Kidney (tissue), 13 donors: ENCODE measurements at regions not wholly inside any gene's neighbourhood (a gene's known extent, or its start where the extent isn't known, plus 50 kb on each side); places are given as distances from the start of the nearest gene placed in this dataset.

ENCODE experiments used
- DNase-seq, 5 donors: peaks; one replicate each; pipeline ENCODE4 v3.0.0-alpha.2; 2013 to 2020
- FAIRE-seq: peaks from 2 replicates; lab custom pipeline; 2012; peaks lifted over from hg19 to GRCh38; lab: Jason Lieb, UNC
- H3K27ac ChIP-seq, 2 donors: one replicate each; pipeline ENCODE4 v1.7.0; 2013; ENCODE audit warnings: low read depth in 2 of 2, low read length in 2 of 2, inconsistent platforms in 1 of 2
- H3K27me3 ChIP-seq: one replicate; pipeline ENCODE4 v1.7.1; 2013; ENCODE audit warnings: low read length, inconsistent platforms; ENCODE audit not compliant: control insufficient read depth, insufficient read depth
- H3K36me3 ChIP-seq, 3 donors: one replicate each; pipeline versions ENCODE4 v1.7.0 to v1.7.1; 2013; ENCODE audit warnings: low read length in 3 of 3, control low read depth in 1 of 3, inconsistent platforms in 1 of 3; ENCODE audit not compliant: insufficient read depth in 3 of 3, control insufficient read depth in 2 of 3
- H3K4me1 ChIP-seq, 3 donors: one replicate each; pipeline versions ENCODE4 v1.7.0 to v1.7.1; 2013; ENCODE audit warnings: low read length in 3 of 3, inconsistent platforms in 1 of 3, low read depth in 1 of 3; ENCODE audit not compliant: control insufficient read depth in 2 of 3, insufficient read depth in 2 of 3
- H3K4me3 ChIP-seq, 3 donors: one replicate each; pipeline versions ENCODE4 v1.7.0 to v1.8.1; 2013; ENCODE audit warnings: low read length in 3 of 3, control low read depth in 1 of 3, inconsistent platforms in 1 of 3
- H3K9ac ChIP-seq, 3 donors: one replicate each; pipeline versions ENCODE4 v1.7.0 to v1.7.1; 2013; ENCODE audit warnings: low read length in 3 of 3, control low read depth in 1 of 3, inconsistent platforms in 1 of 3
- H3K9me3 ChIP-seq, 3 donors: one replicate each; pipeline versions ENCODE4 v1.7.0 to v1.7.1; 2013; ENCODE audit warnings: low read length in 3 of 3, control low read depth in 1 of 3, inconsistent platforms in 1 of 3; ENCODE audit not compliant: control insufficient read depth in 2 of 3, insufficient read depth in 1 of 3
- intact Hi-C: fragments of 100-400 bp; cut with DNase I; formaldehyde crosslinking; loops from one replicate; pipeline ENCODE4 v1.11.1; 2022
- TF ChIP-seq, protein P1 (sequence below): IDR thresholded peaks from 3 replicates; pipeline ENCODE4 v1.5.1; 2012; ENCODE audit warnings: mild to moderate bottlenecking, moderate library complexity, borderline replicate concordance; ENCODE audit not compliant: insufficient read depth; ENCODE audit errors: extremely low read depth
- donor health status: control.
- donor health status: control.
- donor health status: control.
- donor health status: control.
- donor health status: control.
- donor health status: DM: yes; HTN: yes; CAD: no.
- donor health status: Normal renal cell carcinoma (clear cell type).

DNA sequence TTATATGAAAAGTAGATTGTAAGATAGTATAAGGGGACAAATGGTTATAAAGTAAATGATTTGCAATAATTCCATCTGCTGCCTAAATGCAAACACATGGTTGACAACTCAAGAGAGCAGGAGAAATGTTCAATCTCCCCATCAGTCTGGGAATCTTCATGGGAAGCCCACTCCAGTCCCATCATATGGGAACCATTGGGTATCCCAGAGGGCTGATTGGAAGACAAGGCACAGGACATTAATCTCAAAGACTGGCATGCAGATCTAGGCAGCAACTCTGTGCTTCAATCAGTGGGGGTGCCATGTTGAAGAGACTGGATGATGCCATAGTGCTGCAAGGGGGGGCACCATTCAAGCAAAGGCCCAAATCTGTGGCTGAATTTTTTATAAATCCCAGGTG, 193.1 kb upstream of the PDE4D start:
- H3K4me1 ChIP-seq = no peaks in the 10 kb centered on the region
- intact Hi-C loops = no loop called here
- H3K9me3 ChIP-seq = no peaks in the 10 kb centered on the region
- TF ChIP-seq, protein P1, sequence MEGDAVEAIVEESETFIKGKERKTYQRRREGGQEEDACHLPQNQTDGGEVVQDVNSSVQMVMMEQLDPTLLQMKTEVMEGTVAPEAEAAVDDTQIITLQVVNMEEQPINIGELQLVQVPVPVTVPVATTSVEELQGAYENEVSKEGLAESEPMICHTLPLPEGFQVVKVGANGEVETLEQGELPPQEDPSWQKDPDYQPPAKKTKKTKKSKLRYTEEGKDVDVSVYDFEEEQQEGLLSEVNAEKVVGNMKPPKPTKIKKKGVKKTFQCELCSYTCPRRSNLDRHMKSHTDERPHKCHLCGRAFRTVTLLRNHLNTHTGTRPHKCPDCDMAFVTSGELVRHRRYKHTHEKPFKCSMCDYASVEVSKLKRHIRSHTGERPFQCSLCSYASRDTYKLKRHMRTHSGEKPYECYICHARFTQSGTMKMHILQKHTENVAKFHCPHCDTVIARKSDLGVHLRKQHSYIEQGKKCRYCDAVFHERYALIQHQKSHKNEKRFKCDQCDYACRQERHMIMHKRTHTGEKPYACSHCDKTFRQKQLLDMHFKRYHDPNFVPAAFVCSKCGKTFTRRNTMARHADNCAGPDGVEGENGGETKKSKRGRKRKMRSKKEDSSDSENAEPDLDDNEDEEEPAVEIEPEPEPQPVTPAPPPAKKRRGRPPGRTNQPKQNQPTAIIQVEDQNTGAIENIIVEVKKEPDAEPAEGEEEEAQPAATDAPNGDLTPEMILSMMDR = no peak
- H3K9ac ChIP-seq = no peak overlapping the region
- no peak for DNase-seq
- no peaks in the 10 kb centered on the region for H3K36me3 ChIP-seq
- H3K27ac ChIP-seq = no peak overlapping the region
- no peak for FAIRE-seq
- H3K4me3 ChIP-seq = no peak overlapping the region
- H3K27me3 ChIP-seq = no peaks in the 10 kb centered on the region

DNA sequence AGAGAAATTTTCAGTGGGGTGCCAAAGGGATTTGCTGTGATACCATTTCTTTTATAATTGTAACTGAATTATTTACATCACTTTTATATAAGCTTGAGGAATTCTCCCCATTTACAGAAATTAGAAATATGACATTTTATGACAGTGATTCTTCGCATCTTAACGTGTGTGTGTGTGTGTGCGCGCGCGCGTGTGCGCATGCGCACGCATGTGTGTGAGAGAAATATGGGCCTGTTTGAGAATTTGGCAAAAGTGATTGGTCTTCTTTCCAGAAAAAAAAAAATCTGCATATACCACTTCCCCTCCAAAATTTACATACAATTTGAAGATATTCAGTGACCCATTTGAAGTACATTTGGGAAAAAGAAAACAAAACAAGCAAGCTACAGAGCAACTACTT, 190.7 kb upstream of the PDE4D start:
- FAIRE-seq (no peak), DNase-seq (no peak)
- intact Hi-C loops = no loop called here
- Histone ChIP-seq H3K9me3 (no peaks in the 10 kb centered on the region), H3K4me1 (no peaks in the 10 kb centered on the region), H3K27ac (no peak overlapping the region), H3K4me3 (no peak overlapping the region), H3K9ac (no peak overlapping the region), H3K36me3 (no peaks in the 10 kb centered on the region), H3K27me3 (no peaks in the 10 kb centered on the region)
- TF ChIP-seq, protein P1 = no peak

DNA sequence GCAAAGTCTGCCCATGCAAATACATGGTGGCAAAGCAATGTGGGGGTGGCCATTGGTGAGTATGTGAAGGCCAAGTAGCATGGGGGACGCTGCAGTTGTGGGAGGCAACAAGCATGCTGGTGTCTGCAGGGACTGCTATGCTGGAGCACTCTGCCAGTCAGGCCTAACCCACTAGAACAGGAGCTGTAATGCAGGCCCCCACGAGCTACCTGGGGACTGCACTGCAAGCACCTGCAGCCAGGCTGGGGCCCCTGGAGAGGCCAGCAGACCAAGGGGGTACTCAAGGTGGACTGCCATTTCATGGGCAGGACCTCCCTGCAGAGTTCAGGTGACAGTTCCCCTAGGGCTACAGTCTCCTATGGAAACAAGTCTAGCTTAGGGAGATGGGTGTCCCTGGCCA, 183.8 kb upstream of the PDE4D start:
- TF ChIP-seq, protein P1 = no peak

DNA sequence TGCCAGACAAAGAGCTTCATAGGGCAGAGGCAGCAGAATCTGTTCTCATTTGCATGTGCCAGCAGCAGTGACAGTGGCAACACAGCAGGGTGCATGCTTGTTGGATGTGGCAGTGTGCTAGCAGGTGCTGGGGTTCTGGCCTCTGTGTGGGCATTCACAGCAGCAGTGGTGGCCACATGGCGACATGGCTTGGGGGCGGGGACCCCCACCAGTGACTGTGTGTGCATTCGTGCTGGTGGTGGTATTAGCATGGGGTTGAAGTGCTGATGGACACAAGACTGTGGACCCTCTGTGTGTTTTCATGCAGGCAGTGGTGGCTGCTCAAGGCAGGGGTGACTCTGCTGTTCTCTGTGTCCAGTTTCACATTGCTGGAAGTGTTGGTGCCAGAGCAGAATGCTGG, 183.2 kb upstream of the PDE4D start:
- intact Hi-C loops = no loop called here
- peak in 1 of 5 donors; percentile 41 for DNase-seq

More for the DNA sequence above, 183.8 kb upstream of the PDE4D start:
- no peaks in the 10 kb centered on the region for H3K9me3 ChIP-seq
- no peak overlapping the region for H3K4me3 ChIP-seq
- H3K4me1 ChIP-seq = no peaks in the 10 kb centered on the region
- no peaks in the 10 kb centered on the region for H3K27me3 ChIP-seq
- no peak overlapping the region for H3K9ac ChIP-seq
- intact Hi-C loops = no loop called here
- H3K36me3 ChIP-seq = no peaks in the 10 kb centered on the region
- FAIRE-seq = no peak
- DNase-seq = peak in 1 of 5 donors; percentile 39
- H3K27ac ChIP-seq = no peak overlapping the region

More for the DNA sequence above, 183.2 kb upstream of the PDE4D start:
- Histone ChIP-seq H3K9me3 (peaks cover 0 to under 1% (median 0%) of the 10 kb centered on the region in 3 donors), H3K27ac (no peak overlapping the region), H3K4me3 (no peak overlapping the region), H3K4me1 (no peaks in the 10 kb centered on the region), H3K9ac (no peak overlapping the region), H3K36me3 (no peaks in the 10 kb centered on the region), H3K27me3 (no peaks in the 10 kb centered on the region)
- FAIRE-seq = no peak
- TF ChIP-seq, protein P1 = no peak
